Peyer's patch (tissue), 4 donors: ENCODE measurements at regions not wholly inside any gene's neighbourhood (a gene's known extent, or its start where the extent isn't known, plus 50 kb on each side); places are given as distances from the start of the nearest gene placed in this dataset.

Experiments used
- POLR2A ChIP-seq, 2 donors: fragments of 450-650 bp; IDR thresholded peaks; one replicate each; pipeline ENCODE4 v1.5.1; 2017; ENCODE audit warnings: antibody characterized with exemption in 2 of 2, mild to moderate bottlenecking in 2 of 2, moderate library complexity in 2 of 2
- TF ChIP-seq, protein P1 (sequence below), 6 experiments: fragments of 450-650 bp in 4 of 6; fragments of 200-600 bp in 2 of 6; sonication (generic) in 1 of 6; IDR thresholded peaks; one replicate each; pipeline ENCODE4 v1.5.1; 2017 to 2019; ENCODE audit warnings: antibody characterized with exemption in 6 of 6, mild to moderate bottlenecking in 3 of 6, moderate library complexity in 1 of 6

DNA sequence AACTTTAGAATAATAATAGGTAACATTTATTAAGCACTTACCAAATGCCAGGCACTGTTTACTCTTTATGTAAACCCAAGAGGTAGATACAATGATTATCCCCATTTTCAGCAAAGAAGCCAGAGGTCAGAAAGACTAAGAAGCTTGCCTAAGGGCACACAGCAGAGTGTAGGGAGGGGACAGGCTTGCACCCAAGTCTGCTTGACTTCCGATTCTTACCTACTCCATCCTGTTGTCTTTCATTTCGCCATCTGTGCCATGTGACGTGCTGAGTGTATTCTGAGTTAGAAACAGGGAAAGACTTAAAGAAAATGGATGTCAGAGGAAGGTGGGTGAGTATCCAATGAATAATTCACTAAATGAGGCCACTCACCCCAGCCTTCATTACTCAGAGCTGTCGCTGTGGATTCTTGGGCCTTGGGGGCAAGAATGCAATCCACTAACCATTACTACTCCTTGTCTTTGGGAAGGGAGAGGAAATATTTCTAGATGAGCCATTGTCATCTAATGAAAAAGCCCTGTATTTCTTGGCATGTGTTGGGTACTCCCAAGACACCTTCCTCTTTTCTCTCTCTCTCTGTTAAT lies 76.4 kb upstream of the BCL11A start:
- TF ChIP-seq POLR2A (IDR thresholded peaks at IDR 0.05): no peak
- TF ChIP-seq, protein P1, sequence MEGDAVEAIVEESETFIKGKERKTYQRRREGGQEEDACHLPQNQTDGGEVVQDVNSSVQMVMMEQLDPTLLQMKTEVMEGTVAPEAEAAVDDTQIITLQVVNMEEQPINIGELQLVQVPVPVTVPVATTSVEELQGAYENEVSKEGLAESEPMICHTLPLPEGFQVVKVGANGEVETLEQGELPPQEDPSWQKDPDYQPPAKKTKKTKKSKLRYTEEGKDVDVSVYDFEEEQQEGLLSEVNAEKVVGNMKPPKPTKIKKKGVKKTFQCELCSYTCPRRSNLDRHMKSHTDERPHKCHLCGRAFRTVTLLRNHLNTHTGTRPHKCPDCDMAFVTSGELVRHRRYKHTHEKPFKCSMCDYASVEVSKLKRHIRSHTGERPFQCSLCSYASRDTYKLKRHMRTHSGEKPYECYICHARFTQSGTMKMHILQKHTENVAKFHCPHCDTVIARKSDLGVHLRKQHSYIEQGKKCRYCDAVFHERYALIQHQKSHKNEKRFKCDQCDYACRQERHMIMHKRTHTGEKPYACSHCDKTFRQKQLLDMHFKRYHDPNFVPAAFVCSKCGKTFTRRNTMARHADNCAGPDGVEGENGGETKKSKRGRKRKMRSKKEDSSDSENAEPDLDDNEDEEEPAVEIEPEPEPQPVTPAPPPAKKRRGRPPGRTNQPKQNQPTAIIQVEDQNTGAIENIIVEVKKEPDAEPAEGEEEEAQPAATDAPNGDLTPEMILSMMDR (IDR thresholded peaks at IDR 0.05): no peak
